Mesenchymal stem cell (in vitro differentiated cells and primary cell): ENCODE measurements at regions not wholly inside any gene's neighbourhood (a gene's known extent, or its start where the extent isn't known, plus 50 kb on each side); places are given as distances from the start of the nearest gene placed in this dataset.
A peak's percentile ranks its signal among the peaks of the same experiment; 100 is the strongest.

Experiments used
- DNase-seq: peaks from one replicate; pipeline ENCODE4 v3.0.0-alpha.2; 2013
- H2AFZ ChIP-seq: one replicate; pipeline ENCODE4 v1.6.1; 2013; ENCODE audit warnings: low read depth, mild to moderate bottlenecking, control low read depth, inconsistent platforms, low read length, moderate library complexity
- H2AK5ac ChIP-seq: 2 replicates; pipeline ENCODE4 v1.6.1; 2013; ENCODE audit warnings: low read length, moderate library complexity, mild to moderate bottlenecking, inconsistent platforms; ENCODE audit not compliant: severe bottlenecking
- H2BK120ac ChIP-seq: one replicate; pipeline ENCODE4 v1.6.1; 2013; ENCODE audit warnings: low read depth, mild to moderate bottlenecking, inconsistent platforms, low read length, moderate library complexity
- H2BK12ac ChIP-seq, 2 experiments: one replicate each; pipeline ENCODE4 v1.6.1; 2013; ENCODE audit warnings: inconsistent platforms in 2 of 2, low read length in 2 of 2, mild to moderate bottlenecking in 2 of 2, moderate library complexity in 2 of 2, control low read depth in 1 of 2
- H2BK15ac ChIP-seq: one replicate; pipeline ENCODE4 v1.6.1; 2013; ENCODE audit warnings: mild to moderate bottlenecking, low read depth, inconsistent platforms; ENCODE audit not compliant: poor library complexity, severe bottlenecking
- H2BK5ac ChIP-seq: 2 replicates; pipeline ENCODE4 v1.6.1; 2013; ENCODE audit warnings: low read depth, mild to moderate bottlenecking, low read length, control low read depth, inconsistent platforms; ENCODE audit not compliant: poor library complexity, severe bottlenecking
- H3K14ac ChIP-seq, 2 experiments: one replicate each; pipeline ENCODE4 v1.6.1; 2013; ENCODE audit warnings: inconsistent platforms in 2 of 2, low read length in 2 of 2, control low read depth in 1 of 2, mild to moderate bottlenecking in 1 of 2, moderate library complexity in 1 of 2
- H3K18ac ChIP-seq, 2 experiments: one replicate each; pipeline ENCODE4 v1.6.1; 2013; ENCODE audit warnings: inconsistent platforms in 2 of 2, low read length in 2 of 2, control low read depth in 1 of 2, low read depth in 1 of 2, mild to moderate bottlenecking in 1 of 2
- H3K23ac ChIP-seq, 2 experiments: one replicate each; pipeline ENCODE4 v1.6.1; 2013; ENCODE audit warnings: inconsistent platforms in 2 of 2, low read length in 2 of 2, mild to moderate bottlenecking in 2 of 2, moderate library complexity in 2 of 2, control low read depth in 1 of 2
- H3K27ac ChIP-seq: 2 replicates; pipeline ENCODE4 v1.5.1; 2013; ENCODE audit warnings: mild to moderate bottlenecking, moderate library complexity, low read length, control low read depth, inconsistent platforms; ENCODE audit not compliant: poor library complexity, severe bottlenecking
- H3K27me3 ChIP-seq, 2 experiments: 2 replicates each; pipeline versions ENCODE4 v1.6.1 to v1.7.0; 2013; ENCODE audit warnings: low read length in 2 of 2, mild to moderate bottlenecking in 2 of 2, moderate library complexity in 2 of 2, control low read depth in 1 of 2, inconsistent platforms in 1 of 2; ENCODE audit not compliant: control insufficient read depth in 1 of 2, insufficient read depth in 1 of 2
- H3K36me3 ChIP-seq, 2 experiments: 2 replicates each; pipeline versions ENCODE4 v1.6.1 to v1.7.0; 2013; ENCODE audit warnings: low read length in 2 of 2, control low read depth in 1 of 2, inconsistent platforms in 1 of 2, low read depth in 1 of 2, mild to moderate bottlenecking in 1 of 2; ENCODE audit not compliant: insufficient read depth in 2 of 2, control insufficient read depth in 1 of 2
- H3K4ac ChIP-seq, 2 experiments: one replicate each; pipeline ENCODE4 v1.6.1; 2013; ENCODE audit warnings: inconsistent platforms in 2 of 2, low read length in 2 of 2, mild to moderate bottlenecking in 2 of 2, moderate library complexity in 2 of 2, control low read depth in 1 of 2, low read depth in 1 of 2
- H3K4me1 ChIP-seq: 2 replicates; pipeline ENCODE4 v1.6.1; 2013; ENCODE audit warnings: low read depth, low read length, control low read depth; ENCODE audit not compliant: control insufficient read depth, insufficient read depth
- H3K4me2 ChIP-seq: 2 replicates; pipeline ENCODE4 v1.6.1; 2013; ENCODE audit warnings: low read length, mild to moderate bottlenecking, inconsistent platforms; ENCODE audit not compliant: poor library complexity, severe bottlenecking
- H3K4me3 ChIP-seq, 2 experiments: 2 replicates each; pipeline versions ENCODE4 v1.5.1 to v1.7.0; 2013; ENCODE audit warnings: low read length in 2 of 2, mild to moderate bottlenecking in 2 of 2, control low read depth in 1 of 2, low read depth in 1 of 2; ENCODE audit not compliant: insufficient read depth in 1 of 2
- H3K79me1 ChIP-seq: replicated peaks from 2 replicates; pipeline ENCODE4 v1.6.1; 2013; ENCODE audit warnings: mild to moderate bottlenecking, control low read depth, low read length, inconsistent platforms; ENCODE audit not compliant: poor library complexity, severe bottlenecking
- H3K9ac ChIP-seq: 2 replicates; pipeline ENCODE4 v1.7.0; 2013; ENCODE audit warnings: mild to moderate bottlenecking, low read length, moderate library complexity
- H3K9me3 ChIP-seq: 2 replicates; pipeline ENCODE4 v1.7.0; 2013; ENCODE audit warnings: mild to moderate bottlenecking, low read length; ENCODE audit not compliant: control insufficient read depth
- H4K8ac ChIP-seq: one replicate; pipeline ENCODE4 v1.6.1; 2013; ENCODE audit warnings: inconsistent platforms, mild to moderate bottlenecking, low read length, moderate library complexity
- H4K91ac ChIP-seq: one replicate; pipeline ENCODE4 v1.6.1; 2013; ENCODE audit warnings: mild to moderate bottlenecking, low read length, inconsistent platforms
- WGBS: methylation state at CpG from one replicate; pipeline ENCODE4 v1.1.7; 2013; ENCODE audit warnings: mixed read lengths; 5-methylcytosine and 5-hydroxymethylcytosine counted together

GRCh38 chr6:133645966-133646740, 242.8 kb upstream of the TCF21 start:
- Histone ChIP-seq H3K9me3 (no peaks in the 10 kb centered on the region), H3K27me3 (no peaks in the 10 kb centered on the region), H3K79me1 (no peaks in the 10 kb centered on the region), H3K18ac (no peak overlapping the region), H2BK5ac (peak overlapping the region; percentile 15), H2BK120ac (no peak overlapping the region), H3K14ac (no peak overlapping the region), H4K91ac (no peak overlapping the region), H2AK5ac (no peak overlapping the region), H3K36me3 (no peaks in the 10 kb centered on the region), H3K4me3 (no peak overlapping the region), H2AFZ (no peak overlapping the region), H3K4me2 (no peak overlapping the region), H2BK12ac (no peak overlapping the region), H3K23ac (no peak overlapping the region), H2BK15ac (no peak overlapping the region), H4K8ac (no peak overlapping the region), H3K4me1 (peaks cover 7% of the 10 kb centered on the region), H3K27ac (peak overlapping the region; percentile 86), H3K4ac (no peak overlapping the region), H3K9ac (peak overlapping the region; percentile 53)
- peak; percentile 39 for DNase-seq
- WGBS, result 63% methylated on average over 3 of the region's 4 CpGs

- 93% methylated on average over 2 of the region's 2 CpGs for WGBS
- H3K9me3 ChIP-seq, result no peaks in the 10 kb centered on the region
- no peak overlapping the region for H4K8ac ChIP-seq
- H3K79me1 ChIP-seq, result no peaks in the 10 kb centered on the region
- H3K23ac ChIP-seq, result no peak overlapping the region
- no peak overlapping the region for H2AK5ac ChIP-seq
- no peak overlapping the region for H3K18ac ChIP-seq
- H3K9ac ChIP-seq, result no peak overlapping the region
- H3K4me3 ChIP-seq, result no peak overlapping the region
- H2AFZ ChIP-seq, result no peak overlapping the region
- H2BK12ac ChIP-seq, result no peak overlapping the region
- no peak overlapping the region for H3K14ac ChIP-seq
- H2BK15ac ChIP-seq, result no peak overlapping the region
- no peak overlapping the region for H3K4me2 ChIP-seq
- no peak overlapping the region for H2BK120ac ChIP-seq
- no peak for DNase-seq
- H3K4me1 ChIP-seq, result peaks cover 7% of the 10 kb centered on the region
- no peaks in the 10 kb centered on the region for H3K36me3 ChIP-seq
- no peak overlapping the region for H3K4ac ChIP-seq
- H3K27me3 ChIP-seq, result no peaks in the 10 kb centered on the region
- H3K27ac ChIP-seq, result no peak overlapping the region
- no peak overlapping the region for H4K91ac ChIP-seq
- no peak overlapping the region for H2BK5ac ChIP-seq
Observed at GRCh38 chr6:133648581-133648980, 240.3 kb upstream of the TCF21 start.

DNA sequence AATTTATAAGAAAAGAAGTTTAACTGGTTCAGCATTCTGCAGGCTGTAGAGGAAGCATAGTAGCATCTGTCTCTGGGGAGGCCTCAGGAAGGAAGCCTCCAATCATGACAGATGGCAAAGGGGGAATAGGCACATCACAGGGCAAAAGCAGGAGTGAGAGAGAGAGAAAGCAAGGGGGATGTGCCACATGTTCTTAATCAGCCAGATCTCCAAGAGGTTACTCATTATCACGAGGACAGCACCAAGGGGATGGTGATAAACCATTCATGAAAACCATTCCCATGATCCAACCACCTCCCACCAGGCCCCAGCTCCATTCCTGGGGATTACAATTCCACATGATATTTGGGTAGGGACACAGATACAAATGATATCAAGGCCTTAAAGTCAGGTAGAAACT, 217.5 kb upstream of the TCF21 start:
- H3K4me3 ChIP-seq, result no peak overlapping the region
- no peak overlapping the region for H2BK15ac ChIP-seq
- no peak overlapping the region for H2AFZ ChIP-seq
- H3K9ac ChIP-seq, result no peak overlapping the region
- H3K4me1 ChIP-seq, result no peaks in the 10 kb centered on the region
- no peak overlapping the region for H3K23ac ChIP-seq
- no peak overlapping the region for H2BK120ac ChIP-seq
- no peak overlapping the region for H4K91ac ChIP-seq
- peak overlapping the region; percentile 7 for H4K8ac ChIP-seq
- no peaks in the 10 kb centered on the region for H3K79me1 ChIP-seq
- no peaks in the 10 kb centered on the region for H3K9me3 ChIP-seq
- no peak overlapping the region for H2AK5ac ChIP-seq
- no peaks in the 10 kb centered on the region for H3K27me3 ChIP-seq
- no peak for DNase-seq
- peaks cover 0 to 3% of the 10 kb centered on the region in 2 experiments for H3K36me3 ChIP-seq
- H2BK12ac ChIP-seq, result no peak overlapping the region
- H3K4ac ChIP-seq, result no peak overlapping the region
- no peak overlapping the region for H3K27ac ChIP-seq
- WGBS, result no CpG with 5 or more reads among the region's 1 CpG
- no peak overlapping the region for H3K18ac ChIP-seq
- no peak overlapping the region for H2BK5ac ChIP-seq
- no peak overlapping the region for H3K4me2 ChIP-seq
- H3K14ac ChIP-seq, result peak overlapping the region in 1 of 2 experiments; percentile 36

DNA sequence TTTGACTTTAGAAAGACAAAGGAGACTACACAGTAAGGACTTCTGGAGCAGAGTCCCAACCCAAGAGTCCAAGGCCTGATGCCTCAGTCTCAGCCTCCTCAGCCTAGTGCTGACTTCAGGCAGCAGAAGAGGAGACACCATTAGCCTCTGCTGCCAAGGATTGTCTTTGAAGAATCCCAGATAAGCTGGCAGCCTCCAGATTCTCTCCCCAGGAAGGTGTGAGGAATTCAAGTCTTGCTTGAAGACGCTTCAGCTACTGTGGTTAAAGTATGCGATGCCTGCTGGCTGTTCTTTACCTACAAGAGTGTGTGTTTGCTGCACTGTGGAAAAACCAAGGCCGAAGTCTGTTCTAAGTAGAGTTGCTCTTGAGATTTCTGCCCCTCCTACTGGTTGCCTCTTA, 215.9 kb upstream of the TCF21 start:
- Histone ChIP-seq H3K18ac (peak overlapping the region in 1 of 2 experiments; percentile 32), H2BK15ac (no peak overlapping the region), H2BK120ac (no peak overlapping the region), H3K79me1 (no peaks in the 10 kb centered on the region), H2AK5ac (no peak overlapping the region), H2BK12ac (no peak overlapping the region), H3K4me2 (no peak overlapping the region), H3K4me1 (no peaks in the 10 kb centered on the region), H4K91ac (no peak overlapping the region), H3K36me3 (peaks cover 0 to 3% of the 10 kb centered on the region in 2 experiments), H3K9ac (no peak overlapping the region), H2BK5ac (no peak overlapping the region), H3K27ac (no peak overlapping the region), H3K4ac (no peak overlapping the region), H3K14ac (no peak overlapping the region), H3K4me3 (no peak overlapping the region), H3K9me3 (no peaks in the 10 kb centered on the region), H4K8ac (no peak overlapping the region), H3K27me3 (no peaks in the 10 kb centered on the region), H2AFZ (no peak overlapping the region), H3K23ac (no peak overlapping the region)
- DNase-seq, result no peak
- WGBS, result 83% methylated on average over 3 of the region's 3 CpGs
